HEK293T (cell line): ENCODE measurements at regions not wholly inside any gene's neighbourhood (a gene's known extent, or its start where the extent isn't known, plus 50 kb on each side); places are given as distances from the start of the nearest gene placed in this dataset.

ENCODE experiments used
- ARNT ChIP-seq: fragments of 450-650 bp; IDR thresholded peaks from 2 replicates; pipeline ENCODE4 v1.6.1; 2017; ENCODE audit warnings: mild to moderate bottlenecking
- FOXA1 ChIP-seq: fragments of 450-650 bp; IDR thresholded peaks from 2 replicates; pipeline ENCODE4 v1.6.1; 2016; ENCODE audit warnings: mild to moderate bottlenecking
- FOXK2 ChIP-seq: fragments of 450-650 bp; IDR thresholded peaks from 2 replicates; pipeline ENCODE4 v1.6.1; 2016; ENCODE audit warnings: mild to moderate bottlenecking
- SP1 ChIP-seq: fragments of 450-650 bp; IDR thresholded peaks from 2 replicates; pipeline ENCODE4 v1.6.1; 2017
- SUZ12 ChIP-seq: fragments of 450-650 bp; IDR thresholded peaks from 2 replicates; pipeline ENCODE4 v1.6.1; 2016; ENCODE audit warnings: mild to moderate bottlenecking
- TF ChIP-seq, protein P1 (sequence below): fragments of 450-650 bp; IDR thresholded peaks from 2 replicates; pipeline ENCODE4 v1.6.1; 2016

DNA sequence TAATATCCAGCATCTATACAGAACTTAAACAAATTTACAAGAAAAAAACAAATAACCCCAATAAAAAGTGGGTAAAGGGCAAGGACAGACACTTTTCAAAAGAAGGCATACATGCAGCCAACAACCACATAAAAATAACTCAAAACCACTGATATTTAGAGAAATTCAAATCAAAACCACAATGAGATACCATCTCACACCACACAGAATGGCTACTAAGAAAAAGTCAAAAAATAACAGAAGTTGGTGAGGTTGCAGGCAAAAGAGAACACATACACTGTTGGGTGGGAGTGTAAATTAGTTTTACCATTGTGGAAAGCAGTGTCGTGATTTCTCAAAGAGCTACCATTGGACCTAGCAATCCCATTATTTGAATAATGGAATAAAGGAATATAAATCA is 1973.9 kb upstream of the LRRTM1 start:
- TF ChIP-seq FOXA1 (no peak), ARNT (no peak), FOXK2 (no peak), SP1 (no peak), SUZ12 (no peak)
- TF ChIP-seq, protein P1, sequence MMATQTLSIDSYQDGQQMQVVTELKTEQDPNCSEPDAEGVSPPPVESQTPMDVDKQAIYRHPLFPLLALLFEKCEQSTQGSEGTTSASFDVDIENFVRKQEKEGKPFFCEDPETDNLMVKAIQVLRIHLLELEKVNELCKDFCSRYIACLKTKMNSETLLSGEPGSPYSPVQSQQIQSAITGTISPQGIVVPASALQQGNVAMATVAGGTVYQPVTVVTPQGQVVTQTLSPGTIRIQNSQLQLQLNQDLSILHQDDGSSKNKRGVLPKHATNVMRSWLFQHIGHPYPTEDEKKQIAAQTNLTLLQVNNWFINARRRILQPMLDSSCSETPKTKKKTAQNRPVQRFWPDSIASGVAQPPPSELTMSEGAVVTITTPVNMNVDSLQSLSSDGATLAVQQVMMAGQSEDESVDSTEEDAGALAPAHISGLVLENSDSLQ, result no peak
